Prostate gland (tissue), 2 donors: ENCODE measurements at regions not wholly inside any gene's neighbourhood (a gene's known extent, or its start where the extent isn't known, plus 50 kb on each side); places are given as distances from the start of the nearest gene placed in this dataset.

Experiments
- CTCF ChIP-seq, 4 experiments: fragments of 200-600 bp in 2 of 4; fragments of 450-650 bp in 2 of 4; sonication (generic) in 2 of 4; IDR thresholded peaks; 1 replicate in 3 of 4; 2 replicates in 1 of 4; pipeline ENCODE4 v1.5.1; 2016 to 2019; ENCODE audit warnings: antibody characterized with exemption in 4 of 4, mild to moderate bottlenecking in 2 of 4, moderate library complexity in 2 of 4
- POLR2A ChIP-seq: fragments of 450-650 bp; IDR thresholded peaks from one replicate; pipeline ENCODE4 v1.6.1; 2016; ENCODE audit warnings: antibody characterized with exemption, mild to moderate bottlenecking
- POLR2AphosphoS5 ChIP-seq: sonication (generic); formaldehyde crosslinking; IDR thresholded peaks from one replicate; pipeline ENCODE4 v1.6.1; 2017; ENCODE audit warnings: antibody characterized with exemption

- no peak for TF ChIP-seq CTCF (IDR thresholded peaks at IDR 0.05)
- no peak for TF ChIP-seq POLR2A
- TF ChIP-seq POLR2AphosphoS5, result no peak
Observed at GRCh38 chr5:143676802-143677201, 135.2 kb upstream of the HMHB1 start.
